ENCODE measurements at regions not wholly inside any gene's neighbourhood (a gene's known extent, or its start where the extent isn't known, plus 50 kb on each side); places are given as distances from the start of the nearest gene placed in this dataset.
A peak's percentile ranks its signal among the peaks of the same experiment; 100 is the strongest.

GRCh38 chr1:189962181-189962580, 515.5 kb downstream of the BRINP3 start:
- TF ChIP-seq CTCF (IDR thresholded peaks at IDR 0.05; ENCODE audit: borderline replicate concordance, insufficient read depth, low read depth, low read length): no peak
- no peak overlapping the region for H3K4me3 ChIP-seq (ENCODE audit: low read depth, low read length)

- no peak for TF ChIP-seq CTCF (IDR thresholded peaks at IDR 0.05; ENCODE audit: borderline replicate concordance, insufficient read depth, low read depth, low read length)
- no peak overlapping the region for H3K4me3 ChIP-seq (ENCODE audit: low read depth, low read length)
Observed at GRCh38 chr1:189970331-189971230, 507.1 kb downstream of the BRINP3 start.

- no peak overlapping the region for H3K4me3 ChIP-seq (ENCODE audit: low read depth, low read length)
- no peak for TF ChIP-seq CTCF (IDR thresholded peaks at IDR 0.05; ENCODE audit: borderline replicate concordance, insufficient read depth, low read depth, low read length)
Observed at GRCh38 chr1:189971656-189972055, 506.0 kb downstream of the BRINP3 start.

GRCh38 chr1:189977184-189977583, 500.5 kb downstream of the BRINP3 start:
- 0 out of 2 replicates have a peak, but pooled peaks have one; percentile 7 for TF ChIP-seq CTCF (IDR thresholded peaks at IDR 0.05; ENCODE audit: borderline replicate concordance, insufficient read depth, low read depth, low read length)
- H3K4me3 ChIP-seq (ENCODE audit: low read depth, low read length): no peak overlapping the region

- no peak overlapping the region for H3K4me3 ChIP-seq (ENCODE audit: low read depth, low read length)
- TF ChIP-seq CTCF (IDR thresholded peaks at IDR 0.05; ENCODE audit: borderline replicate concordance, insufficient read depth, low read depth, low read length): no peak
Observed at GRCh38 chr1:189983166-189983890, 494.3 kb downstream of the BRINP3 start.

- no peak overlapping the region for H3K4me3 ChIP-seq (ENCODE audit: low read depth, low read length)
- TF ChIP-seq CTCF (IDR thresholded peaks at IDR 0.05; ENCODE audit: borderline replicate concordance, insufficient read depth, low read depth, low read length): no peak
Observed at GRCh38 chr1:189986516-189986915, 491.1 kb downstream of the BRINP3 start.

Data from GM12875 (cell line).